A549 (cell line): ENCODE measurements at regions not wholly inside any gene's neighbourhood (a gene's known extent, or its start where the extent isn't known, plus 50 kb on each side); places are given as distances from the start of the nearest gene placed in this dataset.

Source experiments
- ATAC-seq, 2 experiments: fragments of 200-7000 bp in 1 of 2; fragments of >200 bp in 1 of 2; cut with Nextera tagmentation in 1 of 2; cut with Tn5 transposase in 1 of 2; 3 replicates each; pipeline versions ENCODE4 v1.8.0 to v1.9.1; 2018 to 2020; ENCODE audit warnings: mild to moderate bottlenecking in 1 of 2, moderate library complexity in 1 of 2
- CTCF ChIA-PET: fragments of 300-600 bp; sonication (Branson Sonifier 250); formaldehyde crosslinking; extraction: SDS; loops from one replicate; lab custom pipeline; 2021; ENCODE audit warnings: antibody characterized with exemption, inconsistent platforms; lab: Yijun Ruan, JAX
- POLR2A ChIA-PET: fragments of 350-600 bp; formaldehyde crosslinking; extraction: SDS; loops from one replicate; lab custom pipeline; 2021; ENCODE audit warnings: antibody characterized with exemption, inconsistent platforms; lab: Yijun Ruan, JAX
- DNase-seq, 2 experiments: peaks; one replicate each; pipeline versions ENCODE4 v3.0.0 to v3.0.0-alpha.2; 2011 to 2016; ENCODE audit warnings: low read depth in 1 of 2, low spot score in 1 of 2
- FAIRE-seq: peaks from 2 replicates; lab custom pipeline; 2011; peaks lifted over from hg19 to GRCh38; lab: Jason Lieb, UNC
- H3K27ac ChIP-seq, 2 experiments: fragments of >200 bp; sonication (Bioruptor Twin); formaldehyde crosslinking; 3 replicates each; pipeline ENCODE4 v1.5.1; 2016 to 2017
- H3K4me1 ChIP-seq: fragments of >200 bp; sonication (Bioruptor Twin); formaldehyde crosslinking; 3 replicates; pipeline ENCODE4 v1.6.1; 2016
- H3K4me2 ChIP-seq: fragments of >200 bp; sonication (Bioruptor Twin); formaldehyde crosslinking; 3 replicates; pipeline ENCODE4 v1.6.1; 2016
- H3K4me3 ChIP-seq: fragments of >200 bp; sonication (Bioruptor Twin); formaldehyde crosslinking; 3 replicates; pipeline ENCODE4 v1.5.1; 2016
- H3K9me3 ChIP-seq: fragments of >200 bp; sonication (Bioruptor Twin); formaldehyde crosslinking; 3 replicates; pipeline ENCODE4 v1.6.1; 2016
- CBX8 ChIP-seq: fragments of 200-600 bp; sonication (generic); IDR thresholded peaks from 2 replicates; pipeline ENCODE4 v1.6.1; 2016
- CEBPB ChIP-seq, 2 experiments: fragments of >200 bp in 1 of 2; sonication (Bioruptor Twin) in 1 of 2; formaldehyde crosslinking in 1 of 2; IDR thresholded peaks; 2 replicates each; pipeline ENCODE4 v1.6.1; 2012 to 2016
- CHD2 ChIP-seq: fragments of 150-350 bp; IDR thresholded peaks from 2 replicates; pipeline ENCODE4 v1.6.1; 2014; ENCODE audit warnings: low read length; ENCODE audit not compliant: partially characterized antibody
- EHMT2 ChIP-seq: fragments of 200-600 bp; sonication (generic); IDR thresholded peaks from 2 replicates; pipeline ENCODE4 v1.6.1; 2016; ENCODE audit warnings: antibody characterized with exemption, low read depth, mild to moderate bottlenecking, moderate library complexity
- ELK1 ChIP-seq: fragments of 150-350 bp; IDR thresholded peaks from 2 replicates; pipeline ENCODE4 v1.6.1; 2014; ENCODE audit warnings: low read depth, mild to moderate bottlenecking, low read length
- EP300 ChIP-seq, 2 experiments: fragments of >200 bp; sonication (Bioruptor Twin); formaldehyde crosslinking; IDR thresholded peaks; 2 replicates in 1 of 2; 3 replicates in 1 of 2; pipeline ENCODE4 v1.6.1; 2016 to 2017
- GATA3 ChIP-seq: IDR thresholded peaks from 2 replicates; pipeline ENCODE4 v1.6.1; 2012; ENCODE audit warnings: borderline replicate concordance
- HES2 ChIP-seq: fragments of >200 bp; sonication (Bioruptor Twin); formaldehyde crosslinking; IDR thresholded peaks from 2 replicates; pipeline ENCODE4 v1.6.1; 2016
- HMGXB4 ChIP-seq: fragments of 250-450 bp; sonication (Bioruptor Pico); IDR thresholded peaks from 2 replicates; pipeline ENCODE4 v1.5.0; 2021; ENCODE audit warnings: mild to moderate bottlenecking, moderate library complexity, borderline replicate concordance
- HOXA7 ChIP-seq: fragments of 250-450 bp; sonication (Bioruptor Pico); IDR thresholded peaks from 2 replicates; pipeline ENCODE4 v1.5.0; 2020; ENCODE audit warnings: mild to moderate bottlenecking, moderate library complexity
- HOXB5 ChIP-seq: fragments of 250-450 bp; sonication (Bioruptor Pico); IDR thresholded peaks from 2 replicates; pipeline ENCODE4 v1.5.0; 2020; ENCODE audit warnings: mild to moderate bottlenecking, moderate library complexity
- KDM5A ChIP-seq: fragments of 200-600 bp; sonication (generic); IDR thresholded peaks from 2 replicates; pipeline ENCODE4 v1.6.1; 2016; ENCODE audit warnings: antibody characterized with exemption, mild to moderate bottlenecking
- MAZ ChIP-seq: fragments of 150-350 bp; IDR thresholded peaks from 2 replicates; pipeline ENCODE4 v1.6.1; 2014; ENCODE audit warnings: antibody characterized with exemption, low read depth, low read length, borderline replicate concordance
- NFE2L2 ChIP-seq: fragments of 150-350 bp; conservative IDR thresholded peaks from 2 replicates; pipeline ENCODE4 v1.6.1; 2014; ENCODE audit warnings: low read length
- PHF8 ChIP-seq: fragments of 200-600 bp; sonication (generic); IDR thresholded peaks from 2 replicates; pipeline ENCODE4 v1.6.1; 2016; ENCODE audit warnings: low read depth, mild to moderate bottlenecking, antibody characterized with exemption, moderate library complexity, borderline replicate concordance
- POLR2A ChIP-seq: IDR thresholded peaks from 2 replicates; pipeline ENCODE4 v1.6.1; 2012; ENCODE audit warnings: mild to moderate bottlenecking, low read length
- POLR2AphosphoS2 ChIP-seq: conservative IDR thresholded peaks from 2 replicates; pipeline ENCODE4 v1.6.1; 2012; ENCODE audit warnings: low read length, improper control_type of control experiment, inconsistent platforms
- RAD21 ChIP-seq, 2 experiments: fragments of >200 bp in 1 of 2; sonication (Bioruptor Twin) in 1 of 2; formaldehyde crosslinking in 1 of 2; IDR thresholded peaks in 1 of 2; conservative IDR thresholded peaks in 1 of 2; 2 replicates in 1 of 2; 3 replicates in 1 of 2; pipeline ENCODE4 v1.6.1; 2012 to 2018; ENCODE audit warnings: inconsistent platforms in 1 of 2
- RARB ChIP-seq: fragments of 250-450 bp; sonication (Bioruptor Pico); IDR thresholded peaks from 2 replicates; pipeline ENCODE4 v1.8.0; 2021; ENCODE audit warnings: mild to moderate bottlenecking, moderate library complexity
- RCOR1 ChIP-seq: fragments of 150-350 bp; IDR thresholded peaks from 2 replicates; pipeline ENCODE4 v1.6.1; 2014; ENCODE audit warnings: antibody characterized with exemption, low read length, low read depth
- REST ChIP-seq: fragments of 200-600 bp; sonication (generic); IDR thresholded peaks from 2 replicates; pipeline ENCODE4 v1.6.1; 2016; ENCODE audit warnings: antibody characterized with exemption, mild to moderate bottlenecking, moderate library complexity
- SMC3 ChIP-seq: fragments of >200 bp; sonication (Bioruptor Twin); formaldehyde crosslinking; IDR thresholded peaks from 3 replicates; pipeline ENCODE4 v1.6.1; 2018; ENCODE audit warnings: inconsistent platforms
- TFCP2L1 ChIP-seq: fragments of 250-450 bp; sonication (Bioruptor Pico); IDR thresholded peaks from 2 replicates; pipeline ENCODE4 v1.5.0; 2021; ENCODE audit warnings: mild to moderate bottlenecking
- ZC3H11A ChIP-seq: fragments of 450-650 bp; IDR thresholded peaks from 2 replicates; pipeline ENCODE4 v1.6.1; 2014; ENCODE audit warnings: antibody characterized with exemption, mild to moderate bottlenecking
- ZNF302 ChIP-seq: fragments of 250-450 bp; sonication (Bioruptor Pico); IDR thresholded peaks from 2 replicates; pipeline ENCODE4 v1.9.0; 2021; ENCODE audit warnings: inconsistent platforms, mild to moderate bottlenecking, moderate library complexity
- WGBS: methylation state at CpG from one replicate; pipeline ENCODE4 v1.1.6; 2017; ENCODE audit errors: missing lambda C conversion rate; 5-methylcytosine and 5-hydroxymethylcytosine counted together
- TF ChIP-seq, protein P1 (sequence below): fragments of >200 bp; sonication (Bioruptor Twin); formaldehyde crosslinking; IDR thresholded peaks from 3 replicates; pipeline ENCODE4 v1.6.1; 2016
- TF ChIP-seq, protein P2 (sequence below): fragments of 250-450 bp; sonication (Bioruptor Pico); IDR thresholded peaks from 2 replicates; pipeline ENCODE4 v1.5.0; 2020; ENCODE audit warnings: low read depth, mild to moderate bottlenecking, moderate library complexity
- TF ChIP-seq, protein P3 (sequence below): IDR thresholded peaks from 2 replicates; pipeline ENCODE4 v1.6.1; 2012

DNA sequence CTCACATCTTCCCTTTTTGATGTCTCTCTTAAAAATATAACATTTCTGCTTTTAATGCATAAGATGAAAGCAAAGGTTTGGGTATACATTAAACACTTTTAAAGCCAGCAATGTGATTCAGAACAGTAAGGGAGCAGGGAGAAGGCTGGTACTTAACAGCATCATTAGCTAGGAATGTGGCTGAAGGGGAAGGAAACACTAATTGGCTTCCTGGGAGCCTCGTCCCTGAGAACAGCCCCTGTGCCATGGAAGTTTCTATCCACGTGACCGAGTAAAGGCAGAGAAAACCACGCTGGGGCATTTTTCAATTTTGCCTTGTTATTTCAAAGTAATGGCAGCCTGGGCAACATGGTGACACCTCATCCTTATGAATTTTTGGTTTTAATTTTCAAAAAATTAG lies 109.2 kb upstream of the GPC1 start:
- Histone ChIP-seq H3K9me3 (no peaks in the 10 kb centered on the region), H3K4me2 (no peak overlapping the region), H3K4me1 (no peaks in the 10 kb centered on the region), H3K27ac (no peak overlapping the region), H3K4me3 (no peak overlapping the region)
- ATAC-seq (no peak), DNase-seq (no peak), FAIRE-seq (no peak)
- CTCF ChIA-PET = no interaction called here
- TF ChIP-seq CHD2 = no peak
- TF ChIP-seq RCOR1 = no peak
- TF ChIP-seq, protein P1, sequence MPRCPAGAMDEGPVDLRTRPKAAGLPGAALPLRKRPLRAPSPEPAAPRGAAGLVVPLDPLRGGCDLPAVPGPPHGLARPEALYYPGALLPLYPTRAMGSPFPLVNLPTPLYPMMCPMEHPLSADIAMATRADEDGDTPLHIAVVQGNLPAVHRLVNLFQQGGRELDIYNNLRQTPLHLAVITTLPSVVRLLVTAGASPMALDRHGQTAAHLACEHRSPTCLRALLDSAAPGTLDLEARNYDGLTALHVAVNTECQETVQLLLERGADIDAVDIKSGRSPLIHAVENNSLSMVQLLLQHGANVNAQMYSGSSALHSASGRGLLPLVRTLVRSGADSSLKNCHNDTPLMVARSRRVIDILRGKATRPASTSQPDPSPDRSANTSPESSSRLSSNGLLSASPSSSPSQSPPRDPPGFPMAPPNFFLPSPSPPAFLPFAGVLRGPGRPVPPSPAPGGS = no peak
- no peak for TF ChIP-seq SMC3
- TF ChIP-seq REST = no peak
- TF ChIP-seq POLR2A = no peak
- no peak for TF ChIP-seq KDM5A
- TF ChIP-seq NFE2L2 = no peak
- TF ChIP-seq, protein P2, sequence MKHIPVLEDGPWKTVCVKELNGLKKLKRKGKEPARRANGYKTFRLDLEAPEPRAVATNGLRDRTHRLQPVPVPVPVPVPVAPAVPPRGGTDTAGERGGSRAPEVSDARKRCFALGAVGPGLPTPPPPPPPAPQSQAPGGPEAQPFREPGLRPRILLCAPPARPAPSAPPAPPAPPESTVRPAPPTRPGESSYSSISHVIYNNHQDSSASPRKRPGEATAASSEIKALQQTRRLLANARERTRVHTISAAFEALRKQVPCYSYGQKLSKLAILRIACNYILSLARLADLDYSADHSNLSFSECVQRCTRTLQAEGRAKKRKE (CRISPR knock-in tag) = no peak
- POLR2A ChIA-PET = no interaction called here
- 56% methylated on average over 4 of the region's 4 CpGs for WGBS

DNA sequence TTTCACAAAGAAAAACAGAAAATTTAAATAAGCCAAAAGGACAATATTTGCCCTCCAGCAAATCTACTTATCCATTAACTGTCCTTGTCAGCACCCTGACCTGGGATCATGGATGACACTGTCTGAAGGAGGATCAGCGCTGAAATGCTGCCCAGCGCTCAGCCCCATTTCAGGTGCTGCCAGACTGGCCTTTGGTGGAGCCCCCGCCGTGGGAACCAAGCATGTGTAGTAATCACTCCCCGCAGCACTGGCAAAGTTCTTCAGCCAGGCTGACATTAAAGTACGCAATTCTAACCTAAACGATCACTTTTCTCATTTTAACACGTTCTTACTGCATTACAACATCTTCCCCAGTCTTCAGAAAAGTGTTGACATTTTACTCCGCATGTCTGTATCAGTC lies 108.6 kb upstream of the GPC1 start:
- no peak overlapping the region for H3K4me3 ChIP-seq
- DNase-seq = no peak
- no peaks in the 10 kb centered on the region for H3K4me1 ChIP-seq
- POLR2A ChIA-PET = no interaction called here
- H3K9me3 ChIP-seq = 0 out of 3 replicates have a peak, but pooled peaks cover under 1% of the 10 kb centered on the region
- TF ChIP-seq CEBPB (IDR thresholded peaks at IDR 0.05) (no peak), PHF8 (no peak), POLR2AphosphoS2 (no peak), GATA3 (no peak), HOXB5 (CRISPR knock-in tag) (no peak), ELK1 (no peak), HMGXB4 (CRISPR knock-in tag) (no peak), RARB (CRISPR knock-in tag) (no peak), CBX8 (no peak), HES2 (no peak), EHMT2 (no peak), EP300 (IDR thresholded peaks at IDR 0.05) (no peak), MAZ (no peak), TFCP2L1 (CRISPR knock-in tag) (no peak), RAD21 (conservative IDR thresholded peaks at IDR 0.05 in 1 of 2, IDR thresholded peaks at IDR 0.05 in 1 of 2) (no peak), HOXA7 (no peak), ZNF302 (CRISPR knock-in tag) (no peak), ZC3H11A (no peak)
- TF ChIP-seq, protein P3, sequence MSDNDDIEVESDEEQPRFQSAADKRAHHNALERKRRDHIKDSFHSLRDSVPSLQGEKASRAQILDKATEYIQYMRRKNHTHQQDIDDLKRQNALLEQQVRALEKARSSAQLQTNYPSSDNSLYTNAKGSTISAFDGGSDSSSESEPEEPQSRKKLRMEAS = no peak
- TF ChIP-seq, all 56 proteins: peak for 0
- WGBS = 83% methylated on average over 9 of the region's 9 CpGs
- ATAC-seq = no peak
- no peak for FAIRE-seq
- Histone ChIP-seq H3K27ac (no peak overlapping the region), H3K4me2 (no peak overlapping the region)
- CTCF ChIA-PET = no interaction called here
